DND-41 (cell line): ENCODE measurements at regions not wholly inside any gene's neighbourhood (a gene's known extent, or its start where the extent isn't known, plus 50 kb on each side); places are given as distances from the start of the nearest gene placed in this dataset.

ENCODE experiments used
- ATAC-seq: fragments of 200-7000 bp; cut with Tn5 transposase; 3 replicates; pipeline ENCODE4 v1.9.1; 2021; ENCODE audit warnings: low read depth; ENCODE audit not compliant: insufficient read depth
- DNase-seq: peaks from one replicate; pipeline ENCODE4 v3.0.0-alpha.2; 2020
- H2AFZ ChIP-seq: 2 replicates; pipeline ENCODE4 v1.6.0; 2012; ENCODE audit warnings: low read depth, low read length
- H3K27ac ChIP-seq: 2 replicates; pipeline ENCODE4 v1.5.1; 2012; ENCODE audit warnings: low read length, inconsistent platforms
- H3K27me3 ChIP-seq: fragments of 200-600 bp; sonication (generic); 2 replicates; pipeline ENCODE4 v1.6.0; 2012; ENCODE audit warnings: low read length, mild to moderate bottlenecking, inconsistent platforms; ENCODE audit not compliant: insufficient read depth, poor library complexity
- H3K36me3 ChIP-seq: 2 replicates; pipeline ENCODE4 v1.5.1; 2012; ENCODE audit warnings: low read length, inconsistent platforms; ENCODE audit not compliant: insufficient read depth
- H3K4me1 ChIP-seq: 2 replicates; pipeline ENCODE4 v1.5.1; 2012; ENCODE audit warnings: mild to moderate bottlenecking, low read length; ENCODE audit not compliant: insufficient read depth
- H3K4me2 ChIP-seq: 2 replicates; pipeline ENCODE4 v1.6.0; 2012; ENCODE audit warnings: mild to moderate bottlenecking, moderate library complexity, low read length, inconsistent platforms; ENCODE audit not compliant: insufficient read depth
- H3K4me3 ChIP-seq, 2 experiments: fragments of 200-600 bp in 1 of 2; shearing (Covaris generic) in 1 of 2; 2 replicates each; pipeline ENCODE4 v1.5.1; 2012 to 2016; ENCODE audit warnings: inconsistent platforms in 2 of 2, low read length in 2 of 2, mild to moderate bottlenecking in 2 of 2, low read depth in 1 of 2, moderate library complexity in 1 of 2
- H3K79me2 ChIP-seq: 2 replicates; pipeline ENCODE4 v1.6.0; 2012; ENCODE audit warnings: low read length, inconsistent platforms; ENCODE audit not compliant: insufficient read depth
- H3K9ac ChIP-seq: 2 replicates; pipeline ENCODE4 v1.6.0; 2012; ENCODE audit warnings: low read depth, mild to moderate bottlenecking, inconsistent platforms, low read length, moderate library complexity
- H3K9me3 ChIP-seq: 2 replicates; pipeline ENCODE4 v1.5.1; 2012; ENCODE audit warnings: low read length, moderate library complexity, mild to moderate bottlenecking, inconsistent platforms; ENCODE audit not compliant: insufficient read depth, severe bottlenecking
- H4K20me1 ChIP-seq: 2 replicates; pipeline ENCODE4 v1.6.0; 2012; ENCODE audit warnings: low read length; ENCODE audit not compliant: insufficient read depth
- EZH2 ChIP-seq: IDR thresholded peaks from 3 replicates; pipeline ENCODE4 v1.6.1; 2012; ENCODE audit warnings: borderline replicate concordance, low read depth, mild to moderate bottlenecking, moderate library complexity, low read length, inconsistent platforms; ENCODE audit not compliant: severe bottlenecking
- TF ChIP-seq, protein P1 (sequence below): IDR thresholded peaks from 2 replicates; pipeline ENCODE4 v1.5.1; 2012; ENCODE audit warnings: borderline replicate concordance, low read length, moderate library complexity, mild to moderate bottlenecking; ENCODE audit not compliant: poor library complexity, severe bottlenecking; ENCODE audit errors: extremely low read depth

DNA sequence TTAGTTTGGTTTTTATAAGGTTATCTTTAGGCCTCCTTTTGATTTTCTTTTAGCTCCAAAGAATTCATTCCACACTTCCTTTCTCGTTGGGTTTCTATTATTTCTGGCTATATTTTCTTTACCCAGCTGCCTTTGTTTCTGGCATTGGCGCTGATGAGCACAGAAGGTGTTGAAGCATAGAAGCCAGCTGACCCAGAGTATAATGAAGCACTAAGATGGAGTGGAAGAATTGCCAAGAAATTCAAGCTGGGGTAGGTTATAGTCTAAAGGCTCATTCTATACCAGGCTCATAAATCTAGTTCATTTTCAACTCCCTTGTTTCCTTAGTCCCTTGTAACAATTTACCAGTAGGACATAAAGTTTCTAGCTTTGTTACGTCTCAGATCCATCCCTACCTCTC lies 169.5 kb downstream of the HRH4 start:
- Histone ChIP-seq H3K9me3 (no peaks in the 10 kb centered on the region), H3K27me3 (no peaks in the 10 kb centered on the region), H3K36me3 (no peaks in the 10 kb centered on the region), H4K20me1 (no peaks in the 10 kb centered on the region), H3K4me2 (no peak overlapping the region), H3K79me2 (no peaks in the 10 kb centered on the region), H3K4me3 (no peak overlapping the region), H3K9ac (no peak overlapping the region), H2AFZ (no peak overlapping the region), H3K27ac (no peak overlapping the region), H3K4me1 (no peaks in the 10 kb centered on the region)
- ATAC-seq (no peak), DNase-seq (no peak)
- TF ChIP-seq EZH2, result no peak
- TF ChIP-seq, protein P1, sequence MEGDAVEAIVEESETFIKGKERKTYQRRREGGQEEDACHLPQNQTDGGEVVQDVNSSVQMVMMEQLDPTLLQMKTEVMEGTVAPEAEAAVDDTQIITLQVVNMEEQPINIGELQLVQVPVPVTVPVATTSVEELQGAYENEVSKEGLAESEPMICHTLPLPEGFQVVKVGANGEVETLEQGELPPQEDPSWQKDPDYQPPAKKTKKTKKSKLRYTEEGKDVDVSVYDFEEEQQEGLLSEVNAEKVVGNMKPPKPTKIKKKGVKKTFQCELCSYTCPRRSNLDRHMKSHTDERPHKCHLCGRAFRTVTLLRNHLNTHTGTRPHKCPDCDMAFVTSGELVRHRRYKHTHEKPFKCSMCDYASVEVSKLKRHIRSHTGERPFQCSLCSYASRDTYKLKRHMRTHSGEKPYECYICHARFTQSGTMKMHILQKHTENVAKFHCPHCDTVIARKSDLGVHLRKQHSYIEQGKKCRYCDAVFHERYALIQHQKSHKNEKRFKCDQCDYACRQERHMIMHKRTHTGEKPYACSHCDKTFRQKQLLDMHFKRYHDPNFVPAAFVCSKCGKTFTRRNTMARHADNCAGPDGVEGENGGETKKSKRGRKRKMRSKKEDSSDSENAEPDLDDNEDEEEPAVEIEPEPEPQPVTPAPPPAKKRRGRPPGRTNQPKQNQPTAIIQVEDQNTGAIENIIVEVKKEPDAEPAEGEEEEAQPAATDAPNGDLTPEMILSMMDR, result no peak

DNA sequence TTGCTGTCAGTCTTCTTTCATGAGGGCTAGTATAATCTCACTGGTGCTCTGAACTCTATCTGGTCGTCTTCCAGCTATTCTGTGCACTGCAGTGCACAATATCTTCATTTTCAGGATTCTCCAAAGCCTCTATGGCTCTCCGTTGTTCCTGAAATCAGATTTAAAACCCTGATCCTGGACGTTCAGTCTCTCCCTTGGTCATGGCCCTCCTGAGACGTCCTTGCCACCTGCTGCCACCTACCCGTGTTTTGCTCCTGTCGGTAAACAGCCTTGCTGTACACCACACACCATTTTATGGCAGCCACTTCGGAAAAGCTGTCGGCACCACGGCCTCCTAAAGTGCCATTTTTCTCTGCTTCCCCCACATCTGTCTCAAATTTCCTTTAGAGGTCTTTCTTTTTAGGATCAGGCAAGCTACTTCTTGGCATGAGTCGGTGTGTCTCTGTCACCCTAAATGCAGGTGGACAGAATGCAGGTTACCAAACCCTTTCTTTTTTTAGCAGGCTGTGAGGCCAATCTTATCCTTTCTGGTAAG lies 170.0 kb downstream of the HRH4 start:
- TF ChIP-seq, protein P1, result no peak
- TF ChIP-seq EZH2, result no peak
- Histone ChIP-seq H4K20me1 (no peaks in the 10 kb centered on the region), H3K4me3 (no peak overlapping the region), H3K9me3 (no peaks in the 10 kb centered on the region), H3K27me3 (no peaks in the 10 kb centered on the region), H3K27ac (no peak overlapping the region), H3K9ac (no peak overlapping the region), H2AFZ (no peak overlapping the region), H3K79me2 (no peaks in the 10 kb centered on the region), H3K4me2 (no peak overlapping the region), H3K4me1 (no peaks in the 10 kb centered on the region), H3K36me3 (no peaks in the 10 kb centered on the region)
- DNase-seq, result no peak
- ATAC-seq, result no peak

DNA sequence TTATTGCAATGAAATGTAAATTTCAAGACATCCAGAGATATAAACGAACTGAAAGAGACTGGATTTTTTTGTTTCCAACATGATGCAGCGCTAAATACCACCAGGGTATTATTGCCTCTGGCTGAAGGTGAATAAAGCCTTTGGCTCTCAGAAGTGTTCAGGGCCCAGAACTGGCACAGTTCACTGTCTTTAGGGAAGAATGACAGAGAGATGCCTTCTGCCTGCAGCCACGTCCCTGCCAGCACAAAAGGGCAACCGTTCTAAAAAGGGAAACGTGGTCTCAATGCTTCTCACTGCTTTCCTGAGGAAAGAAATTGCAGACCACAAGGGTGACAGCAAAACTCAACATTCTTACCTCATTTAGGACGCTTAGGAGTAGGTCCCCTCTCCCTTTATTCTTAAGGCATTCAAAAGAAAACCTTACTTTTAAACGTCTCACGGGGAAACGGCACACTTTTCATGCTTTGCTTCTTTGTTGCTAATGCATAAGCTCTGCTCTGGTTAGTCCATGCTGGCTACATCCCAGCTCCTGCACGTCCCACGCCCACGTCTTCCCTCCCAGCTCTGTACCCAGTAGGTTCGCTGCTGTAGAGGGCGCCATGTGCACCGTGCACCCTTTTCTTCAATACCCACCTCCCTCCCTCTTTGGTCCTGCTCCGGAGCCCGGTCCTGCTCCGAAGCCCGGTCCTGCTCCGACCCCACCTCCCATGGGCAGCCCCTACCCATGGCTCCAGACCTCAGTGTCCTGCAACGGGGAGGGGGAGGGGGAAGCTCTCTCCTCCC lies 171.0 kb downstream of the HRH4 start:
- TF ChIP-seq, protein P1, result no peak
- TF ChIP-seq EZH2, result no peak
- Histone ChIP-seq H3K4me1 (no peaks in the 10 kb centered on the region), H3K4me2 (no peak overlapping the region), H3K9me3 (no peaks in the 10 kb centered on the region), H2AFZ (no peak overlapping the region), H3K4me3 (no peak overlapping the region), H3K79me2 (no peaks in the 10 kb centered on the region), H4K20me1 (no peaks in the 10 kb centered on the region), H3K27ac (no peak overlapping the region), H3K36me3 (no peaks in the 10 kb centered on the region), H3K27me3 (no peaks in the 10 kb centered on the region), H3K9ac (no peak overlapping the region)
- no peak for DNase-seq
- ATAC-seq, result no peak
